Breast epithelium (tissue), 3 donors: ENCODE measurements at regions not wholly inside any gene's neighbourhood (a gene's known extent, or its start where the extent isn't known, plus 50 kb on each side); places are given as distances from the start of the nearest gene placed in this dataset.

Experiments used
- CTCF ChIP-seq, 3 donors: fragments of 450-650 bp; IDR thresholded peaks; one replicate each; pipeline ENCODE4 v1.5.1; 2016 to 2017; ENCODE audit warnings: antibody characterized with exemption in 3 of 3, mild to moderate bottlenecking in 3 of 3, moderate library complexity in 3 of 3
- POLR2AphosphoS5 ChIP-seq, 3 donors: sonication (generic); formaldehyde crosslinking; IDR thresholded peaks; one replicate each; pipeline ENCODE4 v1.6.1; 2017; ENCODE audit warnings: antibody characterized with exemption in 3 of 3

- TF ChIP-seq CTCF (IDR thresholded peaks at IDR 0.05) = no peak
- no peak for TF ChIP-seq POLR2AphosphoS5 (IDR thresholded peaks at IDR 0.05)
Measured at GRCh38 chr15:62406305-62406891, 241.3 kb upstream of the C2CD4B start.
